DND-41 (cell line): ENCODE measurements at regions not wholly inside any gene's neighbourhood (a gene's known extent, or its start where the extent isn't known, plus 50 kb on each side); places are given as distances from the start of the nearest gene placed in this dataset.

Source experiments
- EZH2 ChIP-seq: IDR thresholded peaks from 3 replicates; pipeline ENCODE4 v1.6.1; 2012; ENCODE audit warnings: borderline replicate concordance, low read depth, mild to moderate bottlenecking, moderate library complexity, low read length, inconsistent platforms; ENCODE audit not compliant: severe bottlenecking
- TF ChIP-seq, protein P1 (sequence below): IDR thresholded peaks from 2 replicates; pipeline ENCODE4 v1.5.1; 2012; ENCODE audit warnings: borderline replicate concordance, low read length, moderate library complexity, mild to moderate bottlenecking; ENCODE audit not compliant: poor library complexity, severe bottlenecking; ENCODE audit errors: extremely low read depth

DNA sequence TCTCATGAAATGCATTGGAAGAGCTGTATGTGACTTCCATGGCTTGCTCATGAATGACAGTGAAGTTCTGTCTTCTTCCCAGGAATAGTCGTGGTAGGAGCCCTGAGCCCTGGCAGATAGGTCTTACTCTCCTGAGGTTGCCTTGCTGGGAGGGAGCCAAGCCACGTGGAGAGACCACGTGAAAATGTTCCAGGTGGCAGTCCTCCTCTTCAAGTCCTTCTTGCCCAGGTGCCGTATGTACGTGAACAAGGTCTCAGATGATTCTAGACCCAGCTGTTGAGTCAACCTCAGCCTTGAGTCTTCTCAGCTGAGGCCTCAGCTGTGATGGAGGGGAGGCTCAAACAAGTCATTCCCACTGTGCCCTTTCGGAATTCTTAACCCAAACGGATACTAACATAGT lies 192.4 kb upstream of the PRDM1 start:
- TF ChIP-seq, protein P1, sequence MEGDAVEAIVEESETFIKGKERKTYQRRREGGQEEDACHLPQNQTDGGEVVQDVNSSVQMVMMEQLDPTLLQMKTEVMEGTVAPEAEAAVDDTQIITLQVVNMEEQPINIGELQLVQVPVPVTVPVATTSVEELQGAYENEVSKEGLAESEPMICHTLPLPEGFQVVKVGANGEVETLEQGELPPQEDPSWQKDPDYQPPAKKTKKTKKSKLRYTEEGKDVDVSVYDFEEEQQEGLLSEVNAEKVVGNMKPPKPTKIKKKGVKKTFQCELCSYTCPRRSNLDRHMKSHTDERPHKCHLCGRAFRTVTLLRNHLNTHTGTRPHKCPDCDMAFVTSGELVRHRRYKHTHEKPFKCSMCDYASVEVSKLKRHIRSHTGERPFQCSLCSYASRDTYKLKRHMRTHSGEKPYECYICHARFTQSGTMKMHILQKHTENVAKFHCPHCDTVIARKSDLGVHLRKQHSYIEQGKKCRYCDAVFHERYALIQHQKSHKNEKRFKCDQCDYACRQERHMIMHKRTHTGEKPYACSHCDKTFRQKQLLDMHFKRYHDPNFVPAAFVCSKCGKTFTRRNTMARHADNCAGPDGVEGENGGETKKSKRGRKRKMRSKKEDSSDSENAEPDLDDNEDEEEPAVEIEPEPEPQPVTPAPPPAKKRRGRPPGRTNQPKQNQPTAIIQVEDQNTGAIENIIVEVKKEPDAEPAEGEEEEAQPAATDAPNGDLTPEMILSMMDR = no peak
- no peak for TF ChIP-seq EZH2
